Natural killer cell (primary cell): ENCODE measurements at regions not wholly inside any gene's neighbourhood (a gene's known extent, or its start where the extent isn't known, plus 50 kb on each side); places are given as distances from the start of the nearest gene placed in this dataset.
"Not testable (repeated sequence)": the region's sequence is repeated elsewhere in the genome, so short reads cannot be mapped to it uniquely, and the experiment has no call there.

Experiments used
- ATAC-seq, 3 donors: fragments of 150-1000 bp in 2 of 3; fragments of 200-7000 bp in 1 of 3; cut with Tn5 transposase; 1 replicate in 1 of 3; 2 replicates in 2 of 3; pipeline ENCODE4 v1.10.0; 2021; ENCODE audit warnings: mild to moderate bottlenecking in 2 of 3, moderate library complexity in 2 of 3
- DNase-seq, 2 donors: peaks; one replicate each; pipeline versions ENCODE4 v3.0.0 to v3.0.0-alpha.2; 2013 to 2021; ENCODE audit warnings: mixed read lengths in 1 of 2
- H3K27ac ChIP-seq: one replicate; pipeline ENCODE4 v1.5.1; 2013; ENCODE audit warnings: mild to moderate bottlenecking, low read length
- H3K27me3 ChIP-seq: one replicate; pipeline ENCODE4 v1.6.1; 2013; ENCODE audit warnings: low read length; ENCODE audit not compliant: control insufficient read depth, insufficient read depth
- H3K36me3 ChIP-seq: one replicate; pipeline ENCODE4 v1.6.1; 2013; ENCODE audit warnings: low read length; ENCODE audit not compliant: control insufficient read depth, insufficient read depth
- H3K4me1 ChIP-seq: one replicate; pipeline ENCODE4 v1.6.1; 2013; ENCODE audit warnings: low read length; ENCODE audit not compliant: control insufficient read depth, insufficient read depth
- H3K4me3 ChIP-seq: one replicate; pipeline ENCODE4 v1.5.1; 2013; ENCODE audit warnings: low read length
- H3K9me3 ChIP-seq: one replicate; pipeline ENCODE4 v1.6.1; 2013; ENCODE audit warnings: low read length; ENCODE audit not compliant: control insufficient read depth, insufficient read depth
- H3K27ac Mint-ChIP-seq, 2 donors: one replicate each; pipeline ENCODE4 v1.8.0; 2022; ENCODE audit warnings: mild to moderate bottlenecking in 2 of 2, mixed read lengths in 2 of 2, moderate library complexity in 1 of 2
- H3K27me3 Mint-ChIP-seq, 2 donors: one replicate each; pipeline ENCODE4 v1.8.0; 2022; ENCODE audit warnings: low read depth in 2 of 2, mixed read lengths in 2 of 2
- H3K36me3 Mint-ChIP-seq: one replicate; pipeline ENCODE4 v1.8.0; 2022; ENCODE audit warnings: mixed read lengths
- H3K4me1 Mint-ChIP-seq, 2 donors: one replicate each; pipeline ENCODE4 v1.8.0; 2022; ENCODE audit warnings: mixed read lengths in 2 of 2
- H3K4me3 Mint-ChIP-seq: one replicate; pipeline ENCODE4 v1.8.0; 2022; ENCODE audit warnings: mild to moderate bottlenecking, moderate library complexity, mixed read lengths
- H3K9me3 Mint-ChIP-seq, 2 donors: one replicate each; pipeline ENCODE4 v1.8.0; 2022; ENCODE audit warnings: mixed read lengths in 2 of 2
- WGBS: methylation state at CpG from one replicate; pipeline ENCODE4 v1.1.7; 2013; ENCODE audit warnings: missing lambda C conversion rate; ENCODE audit not compliant: insufficient coverage; 5-methylcytosine and 5-hydroxymethylcytosine counted together
- intact Hi-C: fragments of 100-400 bp; cut with micrococcal nuclease; formaldehyde crosslinking; loops from one replicate; pipeline ENCODE4 v1.14.2; 2022
- TF ChIP-seq, protein P1 (sequence below): fragments of 200-600 bp; IDR thresholded peaks from one replicate; pipeline ENCODE4 v1.8.0; 2022; ENCODE audit warnings: antibody characterized with exemption

DNA sequence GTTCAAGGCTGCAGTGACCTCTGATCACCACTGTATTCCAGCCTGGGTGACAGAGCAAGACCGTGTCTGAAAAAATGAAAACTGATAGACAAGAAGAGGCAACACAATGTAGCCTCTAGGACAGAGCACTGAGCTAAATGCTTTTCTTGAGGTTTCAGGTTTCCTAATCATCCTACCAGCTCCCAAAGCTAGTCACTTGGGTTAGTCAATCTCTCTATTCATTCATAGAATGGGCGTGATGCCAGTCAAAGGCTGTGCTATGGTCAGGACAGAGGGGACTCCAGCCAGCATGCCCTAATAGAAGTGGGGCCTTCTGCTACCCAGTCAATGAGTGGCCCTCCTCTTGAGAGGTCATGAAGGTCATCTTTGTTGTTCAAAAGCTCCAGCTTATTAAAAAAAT lies 860.4 kb upstream of the DEFB115 start:
- H3K9me3 ChIP-seq, H3K9me3 Mint-ChIP-seq, H3K4me3 Mint-ChIP-seq, intact Hi-C loops, H3K4me3 ChIP-seq, DNase-seq, H3K27ac Mint-ChIP-seq, H3K27me3 ChIP-seq, H3K27ac ChIP-seq, H3K27me3 Mint-ChIP-seq, H3K4me1 Mint-ChIP-seq, ATAC-seq, H3K4me1 ChIP-seq: not testable (repeated sequence)
- WGBS: 100% methylated on average over 2 of the region's 2 CpGs
- H3K36me3 Mint-ChIP-seq: peaks cover 30% of the 10 kb centered on the region
- peaks cover 12% of the 10 kb centered on the region for H3K36me3 ChIP-seq

DNA sequence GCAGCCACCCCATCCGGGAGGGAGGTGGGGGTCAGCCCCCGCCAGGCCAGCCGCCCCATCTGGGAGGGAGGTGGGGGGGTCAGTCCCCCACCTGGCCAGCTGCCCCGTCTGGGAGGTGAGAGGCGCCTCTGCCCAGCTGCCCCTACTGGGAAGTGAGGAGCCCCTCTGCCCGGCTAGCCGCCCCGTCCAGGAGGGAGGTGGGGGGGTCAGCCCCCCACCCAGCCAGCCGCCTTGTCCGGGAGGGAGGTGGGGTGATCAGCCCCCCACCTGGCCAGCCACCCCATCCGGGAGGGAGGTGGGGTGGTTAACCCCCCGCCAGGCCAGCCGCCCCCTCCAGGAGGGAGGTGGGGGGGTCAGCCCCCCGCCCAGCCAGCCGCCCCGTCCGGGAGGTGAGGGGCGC lies 852.4 kb upstream of the DEFB115 start:
- H3K4me1 ChIP-seq, H3K27ac Mint-ChIP-seq, H3K9me3 Mint-ChIP-seq, DNase-seq, H3K9me3 ChIP-seq, H3K4me3 ChIP-seq, H3K4me1 Mint-ChIP-seq, H3K36me3 ChIP-seq, H3K27me3 ChIP-seq, H3K27ac ChIP-seq, ATAC-seq, H3K27me3 Mint-ChIP-seq, intact Hi-C loops, H3K4me3 Mint-ChIP-seq: not testable (repeated sequence)
- 96% methylated on average over 15 of the region's 18 CpGs for WGBS
- H3K36me3 Mint-ChIP-seq: peaks cover 32% of the 10 kb centered on the region

GRCh38 chr20:30405585-30405984 lies 851.9 kb upstream of the DEFB115 start:
- H3K4me3 ChIP-seq, H3K27me3 ChIP-seq, H3K27ac Mint-ChIP-seq, H3K9me3 ChIP-seq, H3K4me1 ChIP-seq, H3K27me3 Mint-ChIP-seq, H3K27ac ChIP-seq, H3K36me3 ChIP-seq, DNase-seq, ATAC-seq, H3K4me1 Mint-ChIP-seq, H3K9me3 Mint-ChIP-seq, H3K4me3 Mint-ChIP-seq, intact Hi-C loops: not testable (repeated sequence)
- WGBS: 90% methylated on average over 22 of the region's 27 CpGs
- peaks cover 30% of the 10 kb centered on the region for H3K36me3 Mint-ChIP-seq

DNA sequence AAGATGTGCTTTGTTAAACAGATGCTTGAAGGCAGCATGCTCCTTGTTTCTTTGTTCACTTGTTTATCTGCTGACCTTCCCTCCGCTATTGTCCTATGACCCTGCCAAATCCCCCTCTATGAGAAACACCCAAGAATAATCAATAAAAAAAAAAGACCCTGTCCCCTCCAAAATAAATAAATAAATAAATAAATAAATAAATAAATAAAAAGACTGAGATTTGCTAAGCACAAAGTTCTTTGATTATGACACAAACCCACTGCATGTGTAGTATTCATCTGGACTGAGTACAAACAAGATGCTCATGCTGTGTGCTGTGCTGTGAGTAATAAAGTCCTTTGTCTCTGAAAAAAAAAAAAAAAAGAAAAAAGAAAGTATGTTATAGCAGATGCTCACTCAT lies 851.1 kb upstream of the DEFB115 start:
- H3K27ac ChIP-seq, H3K36me3 ChIP-seq, H3K9me3 ChIP-seq, H3K27me3 ChIP-seq, H3K27ac Mint-ChIP-seq, H3K4me3 Mint-ChIP-seq, DNase-seq, intact Hi-C loops, H3K4me1 Mint-ChIP-seq, ATAC-seq, H3K4me1 ChIP-seq, H3K27me3 Mint-ChIP-seq, H3K4me3 ChIP-seq, H3K9me3 Mint-ChIP-seq: not testable (repeated sequence)
- peaks cover 28% of the 10 kb centered on the region for H3K36me3 Mint-ChIP-seq
- WGBS: no CpG with 5 or more reads among the region's 1 CpG

DNA sequence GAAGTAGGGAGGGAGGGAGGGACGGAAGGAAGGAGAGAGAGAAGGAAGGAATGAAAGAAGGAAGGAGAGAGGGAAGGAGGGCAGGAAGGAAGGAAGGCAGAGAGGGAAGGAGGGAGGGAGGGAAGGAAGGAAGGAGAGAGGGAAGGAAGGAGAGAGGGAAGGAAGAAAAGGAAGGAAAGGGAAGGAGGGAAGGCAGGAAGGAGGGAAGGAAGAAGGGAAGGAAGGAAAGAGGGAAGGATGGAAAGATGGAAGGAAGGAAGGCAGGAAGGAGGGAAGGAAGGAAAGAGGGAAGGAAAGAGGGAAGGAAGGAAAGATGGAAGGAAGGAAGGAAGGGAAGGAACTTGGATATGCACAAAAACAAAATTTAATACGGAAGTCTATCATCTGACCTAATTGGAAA lies 844.5 kb upstream of the DEFB115 start:
- intact Hi-C loops: no loop called here
- H3K9me3 ChIP-seq: peaks cover 7% of the 10 kb centered on the region
- TF ChIP-seq, protein P1, sequence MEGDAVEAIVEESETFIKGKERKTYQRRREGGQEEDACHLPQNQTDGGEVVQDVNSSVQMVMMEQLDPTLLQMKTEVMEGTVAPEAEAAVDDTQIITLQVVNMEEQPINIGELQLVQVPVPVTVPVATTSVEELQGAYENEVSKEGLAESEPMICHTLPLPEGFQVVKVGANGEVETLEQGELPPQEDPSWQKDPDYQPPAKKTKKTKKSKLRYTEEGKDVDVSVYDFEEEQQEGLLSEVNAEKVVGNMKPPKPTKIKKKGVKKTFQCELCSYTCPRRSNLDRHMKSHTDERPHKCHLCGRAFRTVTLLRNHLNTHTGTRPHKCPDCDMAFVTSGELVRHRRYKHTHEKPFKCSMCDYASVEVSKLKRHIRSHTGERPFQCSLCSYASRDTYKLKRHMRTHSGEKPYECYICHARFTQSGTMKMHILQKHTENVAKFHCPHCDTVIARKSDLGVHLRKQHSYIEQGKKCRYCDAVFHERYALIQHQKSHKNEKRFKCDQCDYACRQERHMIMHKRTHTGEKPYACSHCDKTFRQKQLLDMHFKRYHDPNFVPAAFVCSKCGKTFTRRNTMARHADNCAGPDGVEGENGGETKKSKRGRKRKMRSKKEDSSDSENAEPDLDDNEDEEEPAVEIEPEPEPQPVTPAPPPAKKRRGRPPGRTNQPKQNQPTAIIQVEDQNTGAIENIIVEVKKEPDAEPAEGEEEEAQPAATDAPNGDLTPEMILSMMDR: no peak
- Mint-ChIP-seq H3K36me3 (peaks cover 15% of the 10 kb centered on the region), H3K9me3 (peaks cover 8 to 23% of the 10 kb centered on the region in 2 donors), H3K4me3 (no peak overlapping the region), H3K27ac (no peak overlapping the region), H3K4me1 (no peaks in the 10 kb centered on the region), H3K27me3 (no peaks in the 10 kb centered on the region)
- no peaks in the 10 kb centered on the region for H3K36me3 ChIP-seq
- ATAC-seq (no peak), DNase-seq (no peak)
- no peak overlapping the region for H3K4me3 ChIP-seq
- 33% methylated on average over 1 of the region's 2 CpGs for WGBS
- no peak overlapping the region for H3K27ac ChIP-seq
- no peaks in the 10 kb centered on the region for H3K4me1 ChIP-seq
- H3K27me3 ChIP-seq: no peaks in the 10 kb centered on the region

GRCh38 chr20:30417387-30417786 lies 840.1 kb upstream of the DEFB115 start:
- H3K4me3 Mint-ChIP-seq, H3K27me3 ChIP-seq, H3K27ac Mint-ChIP-seq, H3K9me3 ChIP-seq, H3K4me1 Mint-ChIP-seq, H3K36me3 ChIP-seq, DNase-seq, H3K27ac ChIP-seq, H3K36me3 Mint-ChIP-seq, H3K4me3 ChIP-seq, ATAC-seq, intact Hi-C loops, H3K27me3 Mint-ChIP-seq, H3K4me1 ChIP-seq: not testable (repeated sequence)
- H3K9me3 Mint-ChIP-seq: peaks cover 6 to 17% of the 10 kb centered on the region in 2 donors
- 86% methylated on average over 4 of the region's 4 CpGs for WGBS

GRCh38 chr20:30418378-30418777 lies 839.1 kb upstream of the DEFB115 start:
- H3K4me1 Mint-ChIP-seq, H3K9me3 ChIP-seq, H3K27ac ChIP-seq, H3K4me1 ChIP-seq, H3K27me3 ChIP-seq, H3K36me3 ChIP-seq, H3K36me3 Mint-ChIP-seq, DNase-seq, H3K27me3 Mint-ChIP-seq, H3K4me3 Mint-ChIP-seq, intact Hi-C loops, ATAC-seq, H3K27ac Mint-ChIP-seq, H3K4me3 ChIP-seq: not testable (repeated sequence)
- 84% methylated on average over 4 of the region's 4 CpGs for WGBS
- H3K9me3 Mint-ChIP-seq: peaks cover 5 to 12% of the 10 kb centered on the region in 2 donors
